Chondrocyte (in vitro differentiated cells): ENCODE measurements at regions not wholly inside any gene's neighbourhood (a gene's known extent, or its start where the extent isn't known, plus 50 kb on each side); places are given as distances from the start of the nearest gene placed in this dataset.

Experiments
- DNase-seq: peaks from one replicate; pipeline ENCODE4 v3.0.0; 2021; ENCODE audit warnings: mixed read lengths, low spot score
- H3K27ac Mint-ChIP-seq: one replicate; pipeline ENCODE4 v1.8.0; 2021; ENCODE audit warnings: mild to moderate bottlenecking, moderate library complexity, mixed read lengths; ENCODE audit not compliant: unreplicated experiment
- H3K27me3 Mint-ChIP-seq: 2 replicates; pipeline ENCODE4 v1.8.0; 2021; ENCODE audit warnings: low read depth, mixed read lengths
- H3K36me3 Mint-ChIP-seq: 2 replicates; pipeline ENCODE4 v1.8.0; 2021; ENCODE audit warnings: low read depth, mixed read lengths
- H3K4me1 Mint-ChIP-seq: 2 replicates; pipeline ENCODE4 v1.8.0; 2021; ENCODE audit warnings: low read depth, mild to moderate bottlenecking, mixed read lengths
- H3K4me3 Mint-ChIP-seq: one replicate; pipeline ENCODE4 v1.8.0; 2021; ENCODE audit warnings: mild to moderate bottlenecking, moderate library complexity, mixed read lengths; ENCODE audit not compliant: unreplicated experiment
- H3K9me3 Mint-ChIP-seq: 2 replicates; pipeline ENCODE4 v1.8.0; 2021; ENCODE audit warnings: low read depth, mixed read lengths
- TF ChIP-seq, protein P1 (sequence below): fragments of 200-600 bp; sonication (generic); IDR thresholded peaks from 2 replicates; pipeline ENCODE4 v1.5.0; 2021; ENCODE audit warnings: antibody characterized with exemption, mild to moderate bottlenecking, moderate library complexity

DNA sequence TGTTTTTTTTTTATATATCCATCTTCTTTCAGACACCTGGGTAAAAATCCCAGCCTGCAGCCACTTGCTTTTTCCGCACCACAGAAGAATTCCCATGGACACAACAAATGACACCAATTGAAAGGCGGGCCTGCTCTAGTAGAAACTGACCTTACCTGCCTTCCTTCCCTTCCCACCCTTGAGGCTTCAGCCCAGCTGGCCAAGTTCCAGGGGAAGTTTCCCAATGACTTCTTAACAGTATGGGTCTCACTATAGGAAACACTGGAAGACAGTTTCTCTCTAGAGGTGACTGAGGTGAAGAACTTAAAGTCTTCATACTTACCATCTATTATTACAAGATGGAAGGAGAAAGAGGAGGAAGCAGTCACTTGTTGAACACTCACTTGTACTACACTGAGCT lies 714.2 kb upstream of the NR2F2 start:
- H3K36me3 Mint-ChIP-seq = no peaks in the 10 kb centered on the region
- H3K4me3 Mint-ChIP-seq = no peak overlapping the region
- no peaks in the 10 kb centered on the region for H3K27me3 Mint-ChIP-seq

DNA sequence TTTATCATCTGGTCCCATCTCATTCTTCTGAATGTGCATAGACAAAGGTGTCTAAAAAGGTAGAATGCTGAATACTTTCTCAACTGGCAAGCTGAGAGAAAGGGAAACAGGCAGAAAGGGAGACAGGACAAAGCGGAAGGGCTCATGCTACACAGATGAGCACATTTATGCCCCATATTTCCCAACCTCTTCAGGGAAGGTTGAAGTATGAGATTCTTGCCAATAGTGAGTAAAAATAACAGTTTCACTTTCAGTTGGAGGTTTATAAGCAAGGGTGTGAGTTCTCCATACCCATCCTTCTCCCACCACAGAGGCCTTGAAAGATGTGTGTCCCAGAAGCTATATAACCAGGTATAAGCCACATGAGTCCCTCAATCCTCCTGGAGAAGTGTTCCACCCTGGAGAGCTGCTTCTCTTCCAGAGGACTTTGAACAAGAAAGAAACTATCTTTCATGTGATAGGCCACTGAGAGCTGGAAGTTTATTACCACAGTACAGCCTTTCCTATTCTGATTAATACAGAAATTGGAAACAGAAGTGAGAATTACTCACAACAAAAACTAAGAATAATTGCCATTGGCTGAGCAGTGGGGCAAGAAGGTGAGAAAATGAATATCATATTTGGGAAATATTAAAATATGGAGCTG lies 709.4 kb upstream of the NR2F2 start:
- TF ChIP-seq, protein P1, sequence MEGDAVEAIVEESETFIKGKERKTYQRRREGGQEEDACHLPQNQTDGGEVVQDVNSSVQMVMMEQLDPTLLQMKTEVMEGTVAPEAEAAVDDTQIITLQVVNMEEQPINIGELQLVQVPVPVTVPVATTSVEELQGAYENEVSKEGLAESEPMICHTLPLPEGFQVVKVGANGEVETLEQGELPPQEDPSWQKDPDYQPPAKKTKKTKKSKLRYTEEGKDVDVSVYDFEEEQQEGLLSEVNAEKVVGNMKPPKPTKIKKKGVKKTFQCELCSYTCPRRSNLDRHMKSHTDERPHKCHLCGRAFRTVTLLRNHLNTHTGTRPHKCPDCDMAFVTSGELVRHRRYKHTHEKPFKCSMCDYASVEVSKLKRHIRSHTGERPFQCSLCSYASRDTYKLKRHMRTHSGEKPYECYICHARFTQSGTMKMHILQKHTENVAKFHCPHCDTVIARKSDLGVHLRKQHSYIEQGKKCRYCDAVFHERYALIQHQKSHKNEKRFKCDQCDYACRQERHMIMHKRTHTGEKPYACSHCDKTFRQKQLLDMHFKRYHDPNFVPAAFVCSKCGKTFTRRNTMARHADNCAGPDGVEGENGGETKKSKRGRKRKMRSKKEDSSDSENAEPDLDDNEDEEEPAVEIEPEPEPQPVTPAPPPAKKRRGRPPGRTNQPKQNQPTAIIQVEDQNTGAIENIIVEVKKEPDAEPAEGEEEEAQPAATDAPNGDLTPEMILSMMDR = no peak
- Mint-ChIP-seq H3K9me3 (peaks cover 9% of the 10 kb centered on the region), H3K4me1 (peaks cover 21% of the 10 kb centered on the region), H3K27me3 (no peaks in the 10 kb centered on the region), H3K36me3 (peaks cover 4% of the 10 kb centered on the region), H3K27ac (no peak overlapping the region), H3K4me3 (no peak overlapping the region)
- DNase-seq = no peak

More for the DNA sequence above, 714.2 kb upstream of the NR2F2 start:
- peaks cover 13% of the 10 kb centered on the region for H3K4me1 Mint-ChIP-seq
- no peak for DNase-seq
- TF ChIP-seq, protein P1 = no peak
- H3K27ac Mint-ChIP-seq = no peak overlapping the region
- H3K9me3 Mint-ChIP-seq = peaks cover 2% of the 10 kb centered on the region

DNA sequence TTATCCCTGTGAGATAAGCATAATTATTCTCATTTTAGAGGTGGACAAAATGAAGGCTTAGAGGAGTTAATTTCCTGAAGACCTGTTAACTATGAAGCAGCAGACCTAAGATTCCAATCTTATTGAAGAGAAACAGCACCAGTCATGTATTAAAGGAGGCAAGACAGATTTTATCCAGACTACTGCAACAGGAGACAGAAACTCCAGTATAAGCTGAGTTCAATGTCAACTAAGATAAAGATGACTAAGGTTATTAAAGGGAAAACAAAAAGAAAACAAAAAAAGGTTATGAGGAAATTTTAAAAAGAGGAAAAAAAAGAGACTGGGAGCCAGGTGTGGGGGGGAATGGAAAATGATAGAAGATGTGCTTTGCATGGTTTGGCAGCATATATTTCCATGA lies 707.7 kb upstream of the NR2F2 start:
- Mint-ChIP-seq H3K27ac (no peak overlapping the region), H3K27me3 (no peaks in the 10 kb centered on the region), H3K9me3 (peaks cover 9% of the 10 kb centered on the region), H3K4me1 (peaks cover 31% of the 10 kb centered on the region), H3K4me3 (no peak overlapping the region), H3K36me3 (peaks cover 4% of the 10 kb centered on the region)
- DNase-seq = no peak
- TF ChIP-seq, protein P1 = no peak

DNA sequence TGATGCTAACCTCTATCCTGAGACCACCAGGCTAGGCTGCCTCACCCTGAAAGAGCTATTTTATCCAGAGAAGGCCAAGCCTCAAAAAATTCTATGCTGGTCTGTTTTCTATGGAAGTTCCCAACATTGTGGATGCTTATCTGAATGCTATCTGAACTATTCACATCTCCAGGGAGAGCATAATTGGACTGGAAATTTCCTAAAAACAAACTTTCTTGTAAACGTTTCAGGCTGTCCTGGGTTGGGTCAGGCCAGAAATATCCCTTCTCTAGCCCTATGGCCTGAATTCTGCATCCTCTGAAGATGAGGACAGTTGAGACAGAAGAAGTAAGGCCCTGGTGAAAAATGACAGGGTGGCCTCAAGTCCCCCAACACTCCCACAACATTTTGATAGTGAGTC lies 706.4 kb upstream of the NR2F2 start:
- H3K4me1 Mint-ChIP-seq = peaks cover 31% of the 10 kb centered on the region
- H3K27me3 Mint-ChIP-seq = no peaks in the 10 kb centered on the region
- peaks cover 7% of the 10 kb centered on the region for H3K9me3 Mint-ChIP-seq
- H3K36me3 Mint-ChIP-seq = peaks cover 4% of the 10 kb centered on the region
- H3K27ac Mint-ChIP-seq = no peak overlapping the region
- TF ChIP-seq, protein P1 = no peak
- no peak overlapping the region for H3K4me3 Mint-ChIP-seq
- DNase-seq = no peak

DNA sequence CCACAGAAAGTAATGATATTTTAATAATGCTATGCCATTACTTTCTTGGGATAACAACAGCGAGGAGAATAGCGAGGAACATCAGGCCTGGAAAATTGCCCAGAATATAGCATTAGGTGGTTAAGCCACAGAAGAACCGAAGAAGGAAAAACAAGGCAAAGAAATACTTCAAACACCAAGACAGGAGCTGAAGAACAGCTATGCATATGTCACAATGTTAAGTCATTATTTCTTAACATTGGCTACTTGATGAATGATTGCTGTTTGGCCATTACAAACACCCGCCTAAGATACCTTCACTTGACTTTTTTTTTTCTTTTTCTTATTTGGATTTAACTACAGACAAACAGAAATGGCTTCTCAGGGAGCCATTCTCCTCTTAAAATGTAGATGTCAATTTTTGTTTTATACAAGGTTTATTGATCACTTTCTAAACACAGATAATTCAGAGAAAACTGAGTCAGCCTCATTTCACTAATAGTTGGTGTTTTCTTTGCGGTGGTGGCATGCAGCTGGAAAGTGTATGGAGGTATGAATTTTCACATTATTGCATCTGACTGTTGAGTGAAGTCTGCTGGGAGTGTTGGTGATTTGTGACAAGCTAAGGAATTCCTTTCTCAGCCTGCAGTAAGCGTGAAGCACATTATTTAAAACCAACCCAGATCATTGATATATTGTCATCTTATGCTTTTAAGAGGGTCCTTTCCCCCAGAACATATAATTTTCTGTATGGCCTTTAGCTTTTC lies 705.7 kb upstream of the NR2F2 start:
- Mint-ChIP-seq H3K9me3 (peaks cover 7% of the 10 kb centered on the region), H3K27me3 (no peaks in the 10 kb centered on the region), H3K4me1 (peaks cover 31% of the 10 kb centered on the region), H3K4me3 (no peak overlapping the region), H3K36me3 (peaks cover 4% of the 10 kb centered on the region), H3K27ac (no peak overlapping the region)
- no peak for DNase-seq
- TF ChIP-seq, protein P1 = no peak
